Retinal pigment epithelial cell (primary cell): ENCODE measurements at regions not wholly inside any gene's neighbourhood (a gene's known extent, or its start where the extent isn't known, plus 50 kb on each side); places are given as distances from the start of the nearest gene placed in this dataset.

Experiments used
- DNase-seq: peaks from one replicate; pipeline ENCODE4 v3.0.0-alpha.2; 2010; ENCODE audit warnings: low read depth
- H3K4me3 ChIP-seq: 2 replicates; pipeline ENCODE4 v1.5.1; 2011; ENCODE audit warnings: mild to moderate bottlenecking, low read length, control low read depth, moderate library complexity
- TF ChIP-seq, protein P1 (sequence below): conservative IDR thresholded peaks from 2 replicates; pipeline ENCODE4 v1.5.1; 2011; ENCODE audit warnings: low read depth, low read length, control low read depth, inconsistent platforms

DNA sequence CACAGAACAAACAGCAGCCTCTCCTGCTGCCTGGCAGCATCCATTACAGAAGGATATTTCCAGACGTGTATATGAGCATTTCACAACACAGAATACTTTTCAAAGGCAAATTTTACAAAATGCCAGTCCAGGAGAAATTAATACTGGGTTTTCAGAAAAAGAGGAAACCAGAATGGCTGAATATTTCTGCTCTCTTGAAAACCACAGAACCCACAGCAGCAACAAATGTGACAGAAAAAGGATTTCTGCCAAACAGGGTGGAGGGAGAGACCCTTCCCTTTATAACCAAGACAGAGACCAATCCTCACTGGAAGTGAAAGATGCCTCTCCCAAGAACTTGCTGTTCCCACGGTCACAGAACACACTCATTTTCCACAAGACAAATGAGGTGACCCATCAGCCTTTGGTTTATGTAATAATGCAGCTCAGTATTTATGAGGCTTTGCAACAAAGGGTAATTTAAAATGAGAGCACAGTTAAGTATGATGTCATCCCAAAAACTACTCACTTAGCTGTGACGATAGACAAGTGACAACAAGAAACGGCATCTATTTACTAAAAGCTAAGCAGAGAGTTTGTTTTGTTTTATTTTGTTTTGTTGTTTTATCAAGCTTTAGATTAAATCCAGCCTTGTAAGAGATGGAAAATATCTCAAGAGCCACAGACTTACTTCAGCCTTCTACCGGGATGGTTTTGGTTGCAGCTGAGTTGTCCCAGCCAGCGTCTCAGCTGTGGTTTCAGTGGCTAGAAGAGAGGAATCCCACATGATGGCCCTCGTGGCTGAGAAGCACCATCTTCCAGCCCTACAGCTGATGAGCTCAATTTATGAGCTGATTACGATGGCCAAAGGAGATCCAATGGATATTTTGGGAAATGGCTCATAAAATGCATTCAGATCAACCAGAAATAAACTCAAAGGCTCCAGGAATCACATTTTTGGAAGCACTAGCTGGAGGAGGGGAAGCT is 249.3 kb upstream of the AGAP1 start:
- TF ChIP-seq, protein P1, sequence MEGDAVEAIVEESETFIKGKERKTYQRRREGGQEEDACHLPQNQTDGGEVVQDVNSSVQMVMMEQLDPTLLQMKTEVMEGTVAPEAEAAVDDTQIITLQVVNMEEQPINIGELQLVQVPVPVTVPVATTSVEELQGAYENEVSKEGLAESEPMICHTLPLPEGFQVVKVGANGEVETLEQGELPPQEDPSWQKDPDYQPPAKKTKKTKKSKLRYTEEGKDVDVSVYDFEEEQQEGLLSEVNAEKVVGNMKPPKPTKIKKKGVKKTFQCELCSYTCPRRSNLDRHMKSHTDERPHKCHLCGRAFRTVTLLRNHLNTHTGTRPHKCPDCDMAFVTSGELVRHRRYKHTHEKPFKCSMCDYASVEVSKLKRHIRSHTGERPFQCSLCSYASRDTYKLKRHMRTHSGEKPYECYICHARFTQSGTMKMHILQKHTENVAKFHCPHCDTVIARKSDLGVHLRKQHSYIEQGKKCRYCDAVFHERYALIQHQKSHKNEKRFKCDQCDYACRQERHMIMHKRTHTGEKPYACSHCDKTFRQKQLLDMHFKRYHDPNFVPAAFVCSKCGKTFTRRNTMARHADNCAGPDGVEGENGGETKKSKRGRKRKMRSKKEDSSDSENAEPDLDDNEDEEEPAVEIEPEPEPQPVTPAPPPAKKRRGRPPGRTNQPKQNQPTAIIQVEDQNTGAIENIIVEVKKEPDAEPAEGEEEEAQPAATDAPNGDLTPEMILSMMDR: no peak
- no peak overlapping the region for H3K4me3 ChIP-seq

DNA sequence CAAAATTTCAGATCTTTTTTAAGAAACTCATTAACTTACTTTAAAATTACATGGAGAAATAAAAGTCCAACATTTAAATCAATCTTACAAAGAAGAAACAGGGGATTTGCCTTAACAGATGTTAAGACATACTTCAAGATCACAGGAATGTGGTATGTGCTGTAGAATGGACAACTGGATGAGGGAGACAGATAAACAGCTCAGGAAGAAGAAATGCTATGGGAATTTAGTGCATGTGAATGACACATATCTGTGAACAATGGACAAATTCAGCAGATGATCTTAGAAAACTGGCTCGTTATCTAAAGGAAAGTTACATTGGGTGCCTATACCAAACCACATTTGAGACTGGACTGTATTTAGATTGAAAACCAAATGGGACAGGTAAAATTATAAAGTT is 246.8 kb upstream of the AGAP1 start:
- TF ChIP-seq, protein P1: no peak
- no peak for DNase-seq
- no peak overlapping the region for H3K4me3 ChIP-seq

More for the DNA sequence above, 249.3 kb upstream of the AGAP1 start:
- DNase-seq: no peak

DNA sequence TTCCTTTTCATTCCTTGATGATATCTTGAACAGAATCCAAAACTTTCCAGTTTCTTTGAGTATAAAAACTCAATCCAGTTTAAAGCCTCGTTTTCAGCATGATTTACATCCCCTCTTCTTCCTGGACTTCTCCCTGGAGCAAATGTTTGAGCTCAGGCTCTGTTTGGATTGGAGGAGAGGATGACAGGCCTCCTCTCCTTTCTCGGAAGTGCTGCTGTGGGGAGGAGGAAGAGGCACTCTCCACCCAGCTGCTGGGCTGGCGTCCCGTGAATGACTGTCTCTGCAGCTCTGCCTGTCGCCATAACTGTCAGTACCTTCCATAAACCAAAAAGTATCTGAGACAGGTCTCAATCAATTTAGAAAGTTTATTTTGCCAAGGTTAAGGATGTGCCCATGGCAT is 238.2 kb upstream of the AGAP1 start:
- no peak overlapping the region for H3K4me3 ChIP-seq
- DNase-seq: no peak
- TF ChIP-seq, protein P1: no peak

DNA sequence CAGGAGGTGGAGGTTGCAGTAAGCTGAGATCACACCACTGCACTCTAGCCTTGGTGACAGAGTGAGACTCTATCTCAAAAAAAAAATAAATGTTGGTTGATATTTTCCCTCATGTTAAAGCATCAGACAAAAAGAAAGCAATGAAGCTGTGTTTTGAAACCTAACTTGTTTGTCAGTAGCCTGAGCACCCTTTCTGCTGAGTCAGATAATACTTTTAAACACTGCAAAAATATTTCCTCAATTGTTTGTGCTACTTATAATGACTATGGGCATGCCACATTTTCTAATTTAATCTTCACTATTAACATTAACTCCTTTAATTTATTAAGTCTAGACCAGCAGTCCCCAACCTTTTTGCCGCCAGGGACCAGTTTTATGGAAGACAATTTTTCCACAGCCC is 236.3 kb upstream of the AGAP1 start:
- H3K4me3 ChIP-seq: no peak overlapping the region
- TF ChIP-seq, protein P1: no peak
- DNase-seq: no peak

DNA sequence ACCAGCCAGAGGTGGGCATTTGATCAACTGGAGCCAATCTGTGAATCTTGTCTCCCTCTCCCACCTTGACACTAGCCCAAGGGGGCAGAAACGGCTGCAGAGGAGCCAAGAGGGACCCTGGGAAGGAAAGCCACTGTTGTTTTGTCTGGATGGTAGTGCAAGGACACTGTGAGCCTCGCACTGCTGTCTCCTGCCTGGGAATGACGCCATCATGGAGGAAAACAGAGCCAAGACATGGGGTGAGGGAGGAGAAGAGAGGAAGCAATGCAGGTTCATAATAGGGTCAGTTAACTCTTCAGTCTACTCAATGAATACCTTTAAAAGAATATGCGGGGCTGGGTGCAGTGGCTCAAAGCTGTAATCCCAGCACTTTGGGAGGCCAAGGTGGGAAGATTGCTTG is 231.1 kb upstream of the AGAP1 start:
- DNase-seq: no peak
- TF ChIP-seq, protein P1: no peak
- H3K4me3 ChIP-seq: no peak overlapping the region

DNA sequence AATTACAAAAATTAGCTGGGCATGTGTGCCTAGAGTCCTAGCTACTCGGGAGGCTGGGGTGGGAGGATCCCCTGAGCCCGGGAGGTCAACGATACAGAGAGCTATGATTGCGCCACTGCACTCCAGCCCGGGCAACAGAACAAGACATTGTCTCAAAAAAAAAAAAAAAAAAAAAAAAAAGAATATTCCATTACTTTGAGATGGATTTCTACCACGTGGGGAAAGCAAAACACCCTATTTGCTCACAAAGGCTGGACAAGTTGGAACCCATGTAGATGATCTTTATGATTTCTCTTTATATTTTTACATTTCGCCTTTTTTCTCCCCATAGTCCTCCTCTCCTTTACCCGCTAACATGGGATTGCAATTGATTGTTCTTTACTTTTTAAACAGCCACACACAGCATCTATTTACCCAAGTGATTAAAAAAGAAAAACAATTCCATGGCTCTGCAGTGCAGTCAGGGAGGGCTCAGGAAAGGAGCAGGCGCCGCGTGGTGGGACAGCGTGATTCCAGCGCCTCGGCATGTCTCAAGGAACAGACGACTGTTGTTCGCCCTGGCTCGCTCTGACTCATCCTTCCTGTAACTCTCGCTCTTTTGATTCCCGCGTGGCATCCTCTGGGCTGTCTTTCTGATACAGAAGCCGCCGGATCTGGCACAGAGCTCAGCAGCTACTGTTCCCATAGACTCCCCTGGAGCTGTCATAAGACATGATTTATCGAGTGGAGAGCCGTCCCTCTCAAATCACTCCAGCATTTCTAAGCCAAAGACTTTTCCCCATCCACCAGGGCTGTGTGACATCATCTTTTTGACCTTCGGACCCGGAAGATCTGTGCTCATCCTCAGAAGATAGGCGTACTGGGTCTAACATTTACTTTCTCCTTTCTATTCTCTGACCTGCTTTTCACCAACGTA is 230.4 kb upstream of the AGAP1 start:
- DNase-seq: no peak
- TF ChIP-seq, protein P1: no peak
- no peak overlapping the region for H3K4me3 ChIP-seq
